IMR-90 (cell line): ENCODE measurements at regions not wholly inside any gene's neighbourhood (a gene's known extent, or its start where the extent isn't known, plus 50 kb on each side); places are given as distances from the start of the nearest gene placed in this dataset.

Experiments
- ATAC-seq: fragments of 200-7000 bp; cut with Tn5 transposase; 2 replicates; pipeline ENCODE4 v1.9.1; 2020; ENCODE audit warnings: low read depth, mild to moderate bottlenecking, moderate library complexity
- BruUV-seq: library from RNA; stranded (reverse); fragments of 400-500 nt; replicated peaks from 2 replicates; lab custom pipeline; 2021; lab: Mats Ljungman, UMichigan
- CTCF ChIA-PET: fragments of 300-600 bp; formaldehyde crosslinking; extraction: SDS; loops from one replicate; lab custom pipeline; 2021; ENCODE audit warnings: antibody characterized with exemption; lab: Yijun Ruan, JAX
- POLR2A ChIA-PET: fragments of 300-600 bp; sonication (Branson Sonifier 250); formaldehyde crosslinking; loops from one replicate; lab custom pipeline; 2022; ENCODE audit warnings: antibody characterized with exemption; ENCODE audit not compliant: unreplicated experiment; lab: Charles Lee
- DNase-seq: peaks from one replicate; pipeline ENCODE4 v3.0.0; 2013
- H2AFZ ChIP-seq: replicated peaks from 2 replicates; pipeline ENCODE3; 2013; ENCODE audit warnings: low read length, mild to moderate bottlenecking; ENCODE audit not compliant: poor library complexity
- H2AK5ac ChIP-seq: 2 replicates; pipeline ENCODE4 v1.6.1; 2013; ENCODE audit warnings: low read depth, low read length, inconsistent platforms
- H2AK9ac ChIP-seq: replicated peaks from 2 replicates; pipeline ENCODE3; 2013; ENCODE audit warnings: mild to moderate bottlenecking, low read depth, low read length, moderate library complexity; ENCODE audit not compliant: poor library complexity
- H2BK120ac ChIP-seq: 2 replicates; pipeline ENCODE4 v1.6.1; 2013; ENCODE audit warnings: low read depth, low read length, inconsistent platforms
- H2BK15ac ChIP-seq: 3 replicates; pipeline ENCODE4 v1.6.1; 2013; ENCODE audit warnings: low read depth, low read length, inconsistent platforms
- H2BK20ac ChIP-seq: 2 replicates; pipeline ENCODE4 v1.6.1; 2013; ENCODE audit warnings: low read depth, mild to moderate bottlenecking, inconsistent platforms, low read length, moderate library complexity
- H2BK5ac ChIP-seq: 2 replicates; pipeline ENCODE4 v1.6.1; 2013; ENCODE audit warnings: mild to moderate bottlenecking, low read depth, low read length, inconsistent platforms; ENCODE audit not compliant: poor library complexity, severe bottlenecking
- H3K14ac ChIP-seq: replicated peaks from 2 replicates; pipeline ENCODE4 v1.6.1; 2013; ENCODE audit warnings: low read depth, low read length, inconsistent platforms
- H3K18ac ChIP-seq: 2 replicates; pipeline ENCODE4 v1.6.1; 2013; ENCODE audit warnings: low read depth, low read length, control low read depth
- H3K23ac ChIP-seq: 2 replicates; pipeline ENCODE4 v1.6.1; 2013; ENCODE audit warnings: low read depth, low read length, inconsistent platforms
- H3K27ac ChIP-seq: 2 replicates; pipeline ENCODE4 v1.5.1; 2013; ENCODE audit warnings: mild to moderate bottlenecking, control low read depth, low read length; ENCODE audit not compliant: insufficient read depth
- H3K27me3 ChIP-seq: 2 replicates; pipeline ENCODE4 v1.6.1; 2013; ENCODE audit warnings: low read length; ENCODE audit not compliant: control insufficient read depth, insufficient read depth
- H3K36me3 ChIP-seq: 2 replicates; pipeline ENCODE4 v1.6.1; 2013; ENCODE audit warnings: low read length, mixed read lengths; ENCODE audit not compliant: control insufficient read depth, insufficient read depth
- H3K4ac ChIP-seq: 2 replicates; pipeline ENCODE4 v1.6.1; 2013; ENCODE audit warnings: low read depth, low read length, inconsistent platforms
- H3K4me1 ChIP-seq: 2 replicates; pipeline ENCODE4 v1.6.1; 2013; ENCODE audit warnings: low read length, mixed read lengths; ENCODE audit not compliant: control insufficient read depth, insufficient read depth
- H3K4me2 ChIP-seq: 2 replicates; pipeline ENCODE4 v1.6.1; 2013; ENCODE audit warnings: low read depth, mild to moderate bottlenecking, control low read depth, low read length, moderate library complexity
- H3K4me3 ChIP-seq: 2 replicates; pipeline ENCODE4 v1.5.1; 2013; ENCODE audit warnings: low read depth, mild to moderate bottlenecking, control low read depth, low read length, moderate library complexity; ENCODE audit not compliant: insufficient read depth
- H3K56ac ChIP-seq: 2 replicates; pipeline ENCODE4 v1.6.1; 2013; ENCODE audit warnings: low read length, inconsistent platforms; ENCODE audit not compliant: insufficient read depth; ENCODE audit errors: extremely low read depth
- H3K79me1 ChIP-seq, 2 experiments: 2 replicates each; pipeline ENCODE4 v1.6.1; 2013; ENCODE audit warnings: low read length in 2 of 2, inconsistent platforms in 1 of 2, low read depth in 1 of 2
- H3K9ac ChIP-seq: 2 replicates; pipeline ENCODE4 v1.6.1; 2013; ENCODE audit warnings: low read depth, low read length, control low read depth
- H3K9me1 ChIP-seq: 2 replicates; pipeline ENCODE4 v1.6.1; 2013; ENCODE audit warnings: low read length, inconsistent platforms; ENCODE audit not compliant: insufficient read depth
- H3K9me3 ChIP-seq: 2 replicates; pipeline ENCODE4 v1.6.1; 2013; ENCODE audit warnings: low read length; ENCODE audit not compliant: control insufficient read depth, insufficient read depth
- H4K20me1 ChIP-seq: 2 replicates; pipeline ENCODE4 v1.6.1; 2013; ENCODE audit warnings: low read length, inconsistent platforms; ENCODE audit not compliant: insufficient read depth
- H4K5ac ChIP-seq: 2 replicates; pipeline ENCODE4 v1.6.1; 2013; ENCODE audit warnings: mild to moderate bottlenecking, low read depth, low read length, control low read depth
- H4K8ac ChIP-seq, 2 experiments: 2 replicates each; pipeline ENCODE4 v1.6.1; 2013; ENCODE audit warnings: low read depth in 2 of 2, low read length in 2 of 2, control low read depth in 1 of 2, inconsistent platforms in 1 of 2
- H4K91ac ChIP-seq: 2 replicates; pipeline ENCODE4 v1.6.1; 2013; ENCODE audit warnings: low read depth, low read length, inconsistent platforms; ENCODE audit not compliant: insufficient read depth
- BHLHE40 ChIP-seq: fragments of 150-350 bp; IDR thresholded peaks from 2 replicates; pipeline ENCODE4 v1.6.1; 2016; ENCODE audit warnings: mild to moderate bottlenecking, low read depth, low read length
- CEBPB ChIP-seq: IDR thresholded peaks from 2 replicates; pipeline ENCODE4 v1.6.1; 2012; ENCODE audit warnings: low read depth, low read length, improper control_type of control experiment
- CHD1 ChIP-seq: IDR thresholded peaks from 2 replicates; pipeline ENCODE4 v1.6.1; 2012; ENCODE audit warnings: low read depth, low read length, improper control_type of control experiment
- FOS ChIP-seq: fragments of 150-350 bp; IDR thresholded peaks from 2 replicates; pipeline ENCODE4 v1.6.1; 2016; ENCODE audit warnings: low read depth, low read length
- MAFK ChIP-seq: IDR thresholded peaks from 2 replicates; pipeline ENCODE4 v1.6.1; 2012; ENCODE audit warnings: low read depth, low read length, improper control_type of control experiment
- MAZ ChIP-seq: IDR thresholded peaks from 2 replicates; pipeline ENCODE4 v1.6.1; 2012; ENCODE audit warnings: low read depth, mild to moderate bottlenecking, low read length, improper control_type of control experiment, moderate library complexity, borderline replicate concordance
- MXI1 ChIP-seq: IDR thresholded peaks from 2 replicates; pipeline ENCODE4 v1.6.1; 2012; ENCODE audit warnings: low read depth, mild to moderate bottlenecking, low read length, moderate library complexity, borderline replicate concordance
- NFE2L2 ChIP-seq: fragments of 150-350 bp; IDR thresholded peaks from 2 replicates; pipeline ENCODE4 v1.6.1; 2016; ENCODE audit warnings: low read depth, mild to moderate bottlenecking, low read length
- POLR2A ChIP-seq: IDR thresholded peaks from 2 replicates; pipeline ENCODE4 v1.6.1; 2012; ENCODE audit warnings: mild to moderate bottlenecking, low read depth, low read length
- RAD21 ChIP-seq: IDR thresholded peaks from 2 replicates; pipeline ENCODE4 v1.6.1; 2012; ENCODE audit warnings: low read length, improper control_type of control experiment
- RCOR1 ChIP-seq: IDR thresholded peaks from 2 replicates; pipeline ENCODE4 v1.6.1; 2012; ENCODE audit warnings: mild to moderate bottlenecking, low read length, improper control_type of control experiment; ENCODE audit not compliant: insufficient replicate concordance
- RFX5 ChIP-seq: IDR thresholded peaks from 2 replicates; pipeline ENCODE4 v1.8.0; 2012; ENCODE audit warnings: low read depth, mild to moderate bottlenecking, low read length, moderate library complexity
- SMC3 ChIP-seq: fragments of 150-350 bp; IDR thresholded peaks from 2 replicates; pipeline ENCODE4 v1.6.1; 2016; ENCODE audit warnings: low read depth, mild to moderate bottlenecking, antibody characterized with exemption, low read length, moderate library complexity
- whole genome bisulfite sequencing, 2 experiments: methylation state at CpG; one replicate each; pipeline versions ENCODE4 v1.1.5 to v1.1.7; 2013; ENCODE audit warnings: missing lambda C conversion rate in 2 of 2; ENCODE audit not compliant: insufficient read length in 1 of 2; ENCODE audit errors: extremely low coverage in 2 of 2; 5-methylcytosine and 5-hydroxymethylcytosine counted together
- dilution Hi-C: fragments of 300-500 bp; cut with HindIII; formaldehyde crosslinking; loops from one replicate; pipeline ENCODE4 v1.14.3; 2018; ENCODE audit warnings: low sequenced_read_pairs; ENCODE audit not compliant: unreplicated experiment
- in situ Hi-C: fragments of 300-500 bp; cut with MboI; formaldehyde crosslinking; loops from 3 replicates; pipeline ENCODE4 v1.14.3; 2019; ENCODE audit warnings: low sequenced_read_pairs, inconsistent platforms, mixed read lengths
- intact Hi-C: fragments of 100-400 bp; cut with micrococcal nuclease; formaldehyde crosslinking; loops from 2 replicates; pipeline ENCODE4 v1.10.0; 2022
- TF ChIP-seq, protein P1 (sequence below): conservative IDR thresholded peaks from 2 replicates; pipeline ENCODE4 v1.5.1; 2012; ENCODE audit warnings: mild to moderate bottlenecking, low read depth, low read length, improper control_type of control experiment
- TF ChIP-seq, protein P2 (sequence below): fragments of 150-350 bp; IDR thresholded peaks from 2 replicates; pipeline ENCODE4 v1.6.1; 2017; ENCODE audit warnings: mild to moderate bottlenecking, antibody characterized with exemption, low read length, low read depth

DNA sequence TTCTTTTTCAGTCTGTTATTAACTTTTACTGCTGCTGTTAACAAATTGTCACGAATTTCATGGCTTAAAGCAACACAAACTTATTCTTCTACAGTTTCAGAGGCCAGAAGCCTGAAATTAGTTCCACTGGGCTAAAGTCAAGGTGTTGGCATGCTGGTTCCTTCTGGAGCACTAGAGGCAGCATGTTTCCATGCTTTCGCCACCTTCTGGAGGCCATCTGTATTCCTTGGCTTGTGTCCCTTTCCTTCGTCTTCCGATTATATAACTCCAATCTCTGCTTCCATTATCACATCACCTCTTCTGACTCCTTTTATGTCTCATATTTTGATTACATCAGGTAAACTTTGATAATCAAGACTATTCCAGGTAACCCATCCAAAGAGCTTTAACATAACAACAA lies 1742.1 kb downstream of the BRINP3 start:
- no peaks in the 10 kb centered on the region for H3K9me1 ChIP-seq
- no peaks in the 10 kb centered on the region for H3K36me3 ChIP-seq
- ChIA-PET CTCF (no interaction called here), POLR2A (no interaction called here)
- H2BK15ac ChIP-seq = no peak overlapping the region
- no peak overlapping the region for H3K9ac ChIP-seq
- no peak overlapping the region for H3K4me3 ChIP-seq
- intact Hi-C loops (no loop called here), in situ Hi-C loops (no loop called here), dilution Hi-C loops (no loop called here)
- BruUV-seq = no TSS peak
- H2AK9ac ChIP-seq = no peak overlapping the region
- no peak overlapping the region for H4K5ac ChIP-seq
- H2AK5ac ChIP-seq = no peak overlapping the region
- no peak overlapping the region for H3K4ac ChIP-seq
- no peak overlapping the region for H4K91ac ChIP-seq
- no peaks in the 10 kb centered on the region for H3K79me1 ChIP-seq
- H3K56ac ChIP-seq = no peak overlapping the region
- no peak overlapping the region for H4K8ac ChIP-seq
- TF ChIP-seq, protein P1, sequence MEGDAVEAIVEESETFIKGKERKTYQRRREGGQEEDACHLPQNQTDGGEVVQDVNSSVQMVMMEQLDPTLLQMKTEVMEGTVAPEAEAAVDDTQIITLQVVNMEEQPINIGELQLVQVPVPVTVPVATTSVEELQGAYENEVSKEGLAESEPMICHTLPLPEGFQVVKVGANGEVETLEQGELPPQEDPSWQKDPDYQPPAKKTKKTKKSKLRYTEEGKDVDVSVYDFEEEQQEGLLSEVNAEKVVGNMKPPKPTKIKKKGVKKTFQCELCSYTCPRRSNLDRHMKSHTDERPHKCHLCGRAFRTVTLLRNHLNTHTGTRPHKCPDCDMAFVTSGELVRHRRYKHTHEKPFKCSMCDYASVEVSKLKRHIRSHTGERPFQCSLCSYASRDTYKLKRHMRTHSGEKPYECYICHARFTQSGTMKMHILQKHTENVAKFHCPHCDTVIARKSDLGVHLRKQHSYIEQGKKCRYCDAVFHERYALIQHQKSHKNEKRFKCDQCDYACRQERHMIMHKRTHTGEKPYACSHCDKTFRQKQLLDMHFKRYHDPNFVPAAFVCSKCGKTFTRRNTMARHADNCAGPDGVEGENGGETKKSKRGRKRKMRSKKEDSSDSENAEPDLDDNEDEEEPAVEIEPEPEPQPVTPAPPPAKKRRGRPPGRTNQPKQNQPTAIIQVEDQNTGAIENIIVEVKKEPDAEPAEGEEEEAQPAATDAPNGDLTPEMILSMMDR = no peak
- TF ChIP-seq RCOR1 (no peak), FOS (no peak), MAFK (no peak), BHLHE40 (no peak), RAD21 (no peak), MXI1 (no peak), POLR2A (no peak), CEBPB (no peak), SMC3 (no peak), MAZ (no peak), NFE2L2 (no peak), RFX5 (no peak), CHD1 (no peak)
- TF ChIP-seq, protein P2, sequence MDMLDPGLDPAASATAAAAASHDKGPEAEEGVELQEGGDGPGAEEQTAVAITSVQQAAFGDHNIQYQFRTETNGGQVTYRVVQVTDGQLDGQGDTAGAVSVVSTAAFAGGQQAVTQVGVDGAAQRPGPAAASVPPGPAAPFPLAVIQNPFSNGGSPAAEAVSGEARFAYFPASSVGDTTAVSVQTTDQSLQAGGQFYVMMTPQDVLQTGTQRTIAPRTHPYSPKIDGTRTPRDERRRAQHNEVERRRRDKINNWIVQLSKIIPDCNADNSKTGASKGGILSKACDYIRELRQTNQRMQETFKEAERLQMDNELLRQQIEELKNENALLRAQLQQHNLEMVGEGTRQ = no peak
- 57% methylated on average over 2 of the region's 4 CpGs; no CpG with 5 or more reads in 1 of the 2 experiments for WGBS, 2 experiments
- H3K23ac ChIP-seq = no peak overlapping the region
- no peak overlapping the region for H3K4me2 ChIP-seq
- no peaks in the 10 kb centered on the region for H3K4me1 ChIP-seq
- H2BK120ac ChIP-seq = no peak overlapping the region
- H3K27me3 ChIP-seq = no peaks in the 10 kb centered on the region
- no peak overlapping the region for H2BK20ac ChIP-seq
- H3K18ac ChIP-seq = no peak overlapping the region
- H3K9me3 ChIP-seq = no peaks in the 10 kb centered on the region
- ATAC-seq (no peak), DNase-seq (no peak)
- H3K27ac ChIP-seq = no peak overlapping the region
- no peaks in the 10 kb centered on the region for H4K20me1 ChIP-seq
- H3K14ac ChIP-seq = no peak overlapping the region
- H2BK5ac ChIP-seq = no peak overlapping the region
- H2AFZ ChIP-seq = no peak overlapping the region
